HepG2 (cell line): ENCODE measurements at regions not wholly inside any gene's neighbourhood (a gene's known extent, or its start where the extent isn't known, plus 50 kb on each side); places are given as distances from the start of the nearest gene placed in this dataset.

Source experiments
- ATAC-seq: fragments of 200-7000 bp; cut with Tn5 transposase; 3 replicates; pipeline ENCODE4 v1.9.1; 2020; ENCODE audit warnings: mild to moderate bottlenecking, moderate library complexity
- BruUV-seq: library from RNA; stranded (reverse); fragments of 400-500 nt; replicated peaks from 2 replicates; lab custom pipeline; 2021; lab: Mats Ljungman, UMichigan
- CTCF ChIA-PET: fragments of 300-600 bp; formaldehyde crosslinking; extraction: SDS; loops from one replicate; lab custom pipeline; 2021; ENCODE audit warnings: low total read pairs, inconsistent platforms, low intra/inter-chr PET ratio; lab: Yijun Ruan, JAX
- POLR2A ChIA-PET: fragments of 350-600 bp; sonication (Branson Sonifier 250); formaldehyde crosslinking; loops from one replicate; lab custom pipeline; 2020; ENCODE audit warnings: antibody characterized with exemption, inconsistent platforms; lab: Yijun Ruan, JAX
- DNase-seq: peaks from one replicate; pipeline ENCODE4 v3.0.0-alpha.2; 2015; ENCODE audit warnings: low spot score
- FAIRE-seq: peaks from 3 replicates; lab custom pipeline; 2011; peaks lifted over from hg19 to GRCh38; lab: Jason Lieb, UNC
- H2AFZ ChIP-seq: one replicate; pipeline ENCODE4 v1.6.1; 2011; ENCODE audit warnings: low read length, inconsistent platforms
- H3K27ac ChIP-seq: fragments of 300-600 bp; 3 replicates; pipeline ENCODE4 v1.8.0; 2011; ENCODE audit warnings: mixed run types, mild to moderate bottlenecking, mixed read lengths, low read length, inconsistent platforms; ENCODE audit not compliant: insufficient read depth; ENCODE audit errors: extremely low read length
- H3K27me3 ChIP-seq, 2 experiments: fragments of 200-600 bp in 1 of 2; 2 replicates in 1 of 2; 3 replicates in 1 of 2; pipeline versions ENCODE4 v1.6.0 to v1.8.0; 2011; ENCODE audit warnings: low read length in 2 of 2, mild to moderate bottlenecking in 2 of 2, moderate library complexity in 2 of 2, inconsistent platforms in 1 of 2; ENCODE audit not compliant: insufficient read depth in 2 of 2, control insufficient read depth in 1 of 2
- H3K36me3 ChIP-seq, 2 experiments: fragments of 200-600 bp in 1 of 2; replicated peaks in 1 of 2; 2 replicates in 1 of 2; 3 replicates in 1 of 2; pipeline versions ENCODE4 v1.5.1 to v1.8.0; 2011; ENCODE audit warnings: low read length in 2 of 2, inconsistent platforms in 1 of 2; ENCODE audit not compliant: insufficient read depth in 2 of 2, control insufficient read depth in 1 of 2
- H3K4me1 ChIP-seq: 2 replicates; pipeline ENCODE4 v1.5.1; 2012; ENCODE audit warnings: low read length, inconsistent platforms; ENCODE audit not compliant: insufficient read depth
- H3K4me2 ChIP-seq: 2 replicates; pipeline ENCODE4 v1.6.0; 2011; ENCODE audit warnings: low read depth, low read length, inconsistent platforms
- H3K4me3 ChIP-seq, 3 experiments: fragments of 200-600 bp in 1 of 3; sonication (generic), shearing (Covaris generic) in 1 of 3; replicated peaks in 1 of 3; 2 replicates each; pipeline ENCODE4 v1.5.1; 2011 to 2016; ENCODE audit warnings: low read length in 3 of 3, inconsistent platforms in 2 of 3, low read depth in 2 of 3, mild to moderate bottlenecking in 2 of 3, control low read depth in 1 of 3, mixed read lengths in 1 of 3; ENCODE audit not compliant: insufficient read depth in 1 of 3
- H3K79me2 ChIP-seq: one replicate; pipeline ENCODE4 v1.6.1; 2011; ENCODE audit warnings: low read length, inconsistent platforms; ENCODE audit not compliant: insufficient read depth
- H3K9ac ChIP-seq: 2 replicates; pipeline ENCODE4 v1.6.0; 2011; ENCODE audit warnings: mild to moderate bottlenecking, low read depth, low read length, inconsistent platforms; ENCODE audit not compliant: insufficient read depth
- H3K9me3 ChIP-seq: 2 replicates; pipeline ENCODE4 v1.5.1; 2012; ENCODE audit warnings: mild to moderate bottlenecking, low read length
- H4K20me1 ChIP-seq: 2 replicates; pipeline ENCODE4 v1.6.0; 2011; ENCODE audit warnings: inconsistent platforms, mild to moderate bottlenecking, low read length, moderate library complexity; ENCODE audit not compliant: insufficient read depth
- CC2D1A ChIP-seq: sonication (generic); formaldehyde crosslinking; IDR thresholded peaks from 2 replicates; pipeline ENCODE4 v1.8.1; 2023; ENCODE audit warnings: mild to moderate bottlenecking, missing genetic modification reagents
- NR2F2 ChIP-seq: IDR thresholded peaks from 2 replicates; pipeline ENCODE4 v1.6.1; 2012; ENCODE audit warnings: low read depth, inconsistent platforms, borderline replicate concordance
- TBX2 ChIP-seq: sonication (generic); formaldehyde crosslinking; IDR thresholded peaks from 2 replicates; pipeline ENCODE4 v1.5.0; 2020; ENCODE audit warnings: missing genetic modification reagents, mild to moderate bottlenecking, borderline replicate concordance
- ZFP36L1 ChIP-seq: sonication (generic); formaldehyde crosslinking; IDR thresholded peaks from 2 replicates; pipeline ENCODE4 v1.8.0; 2022; ENCODE audit warnings: mild to moderate bottlenecking, missing genetic modification reagents, moderate library complexity
- ZMYM4 ChIP-seq: sonication (generic); formaldehyde crosslinking; IDR thresholded peaks from 2 replicates; pipeline ENCODE4 v1.8.1; 2023; ENCODE audit warnings: mild to moderate bottlenecking, missing genetic modification reagents
- ZNF605 ChIP-seq: sonication (generic); formaldehyde crosslinking; IDR thresholded peaks from 2 replicates; pipeline ENCODE4 v1.8.0; 2022; ENCODE audit warnings: mild to moderate bottlenecking, missing genetic modification reagents
- WGBS: methylation state at CpG from one replicate; pipeline ENCODE4 v1.1.6; 2017; ENCODE audit warnings: low lambda C conversion rate; 5-methylcytosine and 5-hydroxymethylcytosine counted together
- in situ Hi-C: cut with HindIII; loops from 2 replicates; pipeline ENCODE4 v1.10.0; 2017; ENCODE audit warnings: low pct_unique_long_range_greater_than_20kb; ENCODE audit not compliant: extremely low pct_ligation_motif_present
- intact Hi-C: fragments of 100-400 bp; cut with micrococcal nuclease; formaldehyde crosslinking; loops from one replicate; pipeline ENCODE4 v1.10.0; 2022; ENCODE audit not compliant: unreplicated experiment
- TF ChIP-seq, protein P1 (sequence below): IDR thresholded peaks from 2 replicates; pipeline ENCODE4 v1.6.1; 2016

DNA sequence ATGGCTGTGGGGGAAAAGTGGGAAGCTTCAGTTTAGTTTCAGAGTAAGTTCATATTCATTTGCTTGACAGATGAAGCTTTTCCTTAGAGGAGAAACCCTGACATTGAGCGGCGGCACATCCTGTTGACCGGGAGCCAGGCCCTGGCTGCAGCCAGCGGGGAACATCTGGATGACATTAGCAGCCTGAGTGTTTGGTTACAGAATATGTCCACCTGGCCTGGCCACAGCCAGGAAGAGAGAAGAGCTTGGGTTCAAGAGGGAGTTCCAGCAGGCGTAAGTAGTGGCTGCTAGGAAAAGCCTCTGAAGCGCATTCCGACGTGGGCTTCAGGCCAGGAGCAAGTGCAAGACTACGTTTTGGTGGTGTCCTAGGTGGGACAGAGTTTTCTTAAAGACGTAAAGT is 144.9 kb upstream of the MYCN start:
- H3K9me3 ChIP-seq, result no peaks in the 10 kb centered on the region
- CTCF ChIA-PET, result no interaction called here
- TF ChIP-seq CC2D1A (CRISPR knock-in tag) (no peak), TBX2 (no peak), ZFP36L1 (CRISPR knock-in tag) (no peak), ZMYM4 (CRISPR knock-in tag) (no peak), ZNF605 (CRISPR knock-in tag) (no peak), NR2F2 (no peak)
- TF ChIP-seq, protein P1, sequence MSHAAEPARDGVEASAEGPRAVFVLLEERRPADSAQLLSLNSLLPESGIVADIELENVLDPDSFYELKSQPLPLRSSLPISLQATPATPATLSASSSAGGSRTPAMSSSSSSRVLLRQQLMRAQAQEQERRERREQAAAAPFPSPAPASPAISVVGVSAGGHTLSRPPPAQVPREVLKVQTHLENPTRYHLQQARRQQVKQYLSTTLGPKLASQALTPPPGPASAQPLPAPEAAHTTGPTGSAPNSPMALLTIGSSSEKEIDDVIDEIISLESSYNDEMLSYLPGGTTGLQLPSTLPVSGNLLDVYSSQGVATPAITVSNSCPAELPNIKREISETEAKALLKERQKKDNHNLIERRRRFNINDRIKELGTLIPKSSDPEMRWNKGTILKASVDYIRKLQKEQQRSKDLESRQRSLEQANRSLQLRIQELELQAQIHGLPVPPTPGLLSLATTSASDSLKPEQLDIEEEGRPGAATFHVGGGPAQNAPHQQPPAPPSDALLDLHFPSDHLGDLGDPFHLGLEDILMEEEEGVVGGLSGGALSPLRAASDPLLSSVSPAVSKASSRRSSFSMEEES (CRISPR knock-in tag), result no peak
- H2AFZ ChIP-seq, result no peak overlapping the region
- ATAC-seq, result no peak
- in situ Hi-C loops, result no loop called here
- no peaks in the 10 kb centered on the region for H4K20me1 ChIP-seq
- no TSS peak for BruUV-seq
- H3K27ac ChIP-seq, result no peak overlapping the region
- H3K27me3 ChIP-seq, result peaks cover 0 to 30% of the 10 kb centered on the region in 2 experiments; a peak in 3 of 5 replicates
- FAIRE-seq, result no peak
- H3K4me2 ChIP-seq, result no peak overlapping the region
- POLR2A ChIA-PET, result no interaction called here
- H3K4me1 ChIP-seq, result no peaks in the 10 kb centered on the region
- H3K36me3 ChIP-seq, result no peaks in the 10 kb centered on the region
- DNase-seq, result no peak
- no peak overlapping the region for H3K4me3 ChIP-seq
- H3K9ac ChIP-seq, result no peak overlapping the region
- 68% methylated on average over 9 of the region's 10 CpGs for WGBS
- no peaks in the 10 kb centered on the region for H3K79me2 ChIP-seq
- intact Hi-C loops, result no loop called here
